Natural killer cell treated with Interleukin-12 subunit alpha and Interleukin-12 subunit beta and Interleukin-15 and Interleukin-18, amount 100 ng/mL, for 72 hours (primary cell): ENCODE measurements at regions not wholly inside any gene's neighbourhood (a gene's known extent, or its start where the extent isn't known, plus 50 kb on each side); places are given as distances from the start of the nearest gene placed in this dataset.
"Not testable (repeated sequence)": the region's sequence is repeated elsewhere in the genome, so short reads cannot be mapped to it uniquely, and the experiment has no call there.

Source experiments
- ATAC-seq, 2 donors: fragments of 150-1000 bp; cut with Tn5 transposase in 1 of 2; sonication (Bioruptor Pico), chemical (Tn5 transposase) in 1 of 2; 2 replicates each; pipeline ENCODE4 v1.10.0; 2021
- DNase-seq: peaks from one replicate; pipeline ENCODE4 v3.0.0; 2022; ENCODE audit warnings: low spot score
- H3K27ac Mint-ChIP-seq, 2 donors: 1 replicate in 1 of 2; 2 replicates in 1 of 2; pipeline ENCODE4 v1.8.0; 2022; ENCODE audit warnings: mixed read lengths in 2 of 2, mild to moderate bottlenecking in 1 of 2, moderate library complexity in 1 of 2
- H3K27me3 Mint-ChIP-seq, 2 donors: 1 replicate in 1 of 2; 2 replicates in 1 of 2; pipeline ENCODE4 v1.8.0; 2022; ENCODE audit warnings: mixed read lengths in 2 of 2
- H3K36me3 Mint-ChIP-seq: one replicate; pipeline ENCODE4 v1.8.0; 2022; ENCODE audit warnings: mixed read lengths
- H3K4me1 Mint-ChIP-seq, 2 donors: 1 replicate in 1 of 2; 2 replicates in 1 of 2; pipeline ENCODE4 v1.8.0; 2022; ENCODE audit warnings: low read depth in 2 of 2, mixed read lengths in 2 of 2, mild to moderate bottlenecking in 1 of 2
- H3K4me3 Mint-ChIP-seq: one replicate; pipeline ENCODE4 v1.8.0; 2022; ENCODE audit warnings: mixed read lengths
- H3K9me3 Mint-ChIP-seq: 2 replicates; pipeline ENCODE4 v1.8.0; 2022; ENCODE audit warnings: mixed read lengths

GRCh38 chr21:15932726-15933125 is 202.9 kb downstream of the USP25 start:
- Mint-ChIP-seq H3K4me3 (no peak overlapping the region), H3K27ac (no peak overlapping the region)

GRCh38 chr21:15935530-15935929 is 205.7 kb downstream of the USP25 start:
- no peak for ATAC-seq
- Mint-ChIP-seq H3K27ac (no peak overlapping the region), H3K4me1 (no peaks in the 10 kb centered on the region), H3K9me3 (no peaks in the 10 kb centered on the region), H3K36me3 (no peaks in the 10 kb centered on the region), H3K4me3 (no peak overlapping the region), H3K27me3 (no peaks in the 10 kb centered on the region)
- no peak for DNase-seq

More at GRCh38 chr21:15932726-15933125, 202.9 kb downstream of the USP25 start:
- H3K36me3 Mint-ChIP-seq = no peaks in the 10 kb centered on the region
- no peaks in the 10 kb centered on the region for H3K9me3 Mint-ChIP-seq
- H3K4me1 Mint-ChIP-seq = no peaks in the 10 kb centered on the region
- peaks cover 0 to 6% of the 10 kb centered on the region in 2 donors for H3K27me3 Mint-ChIP-seq
- DNase-seq = no peak
- no peak for ATAC-seq

GRCh38 chr21:15943009-15943666 is 213.4 kb downstream of the USP25 start:
- Mint-ChIP-seq H3K9me3 (no peaks in the 10 kb centered on the region), H3K27me3 (peaks cover 0 to 5% of the 10 kb centered on the region in 2 donors), H3K4me1 (no peaks in the 10 kb centered on the region), H3K36me3 (no peaks in the 10 kb centered on the region), H3K27ac (no peak overlapping the region), H3K4me3 (no peak overlapping the region)
- ATAC-seq = no peak
- DNase-seq = no peak

- Mint-ChIP-seq H3K36me3 (peaks cover 9% of the 10 kb centered on the region), H3K9me3 (peaks cover 19% of the 10 kb centered on the region), H3K4me1 (no peaks in the 10 kb centered on the region), H3K27me3 (peaks cover 8% of the 10 kb centered on the region in 2 donors), H3K27ac (no peak overlapping the region), H3K4me3 (no peak overlapping the region)
- DNase-seq (no peak), ATAC-seq (no peak)
Measured at GRCh38 chr21:15947677-15948076, 217.9 kb downstream of the USP25 start.

- peaks cover 3 to 11% of the 10 kb centered on the region in 2 donors for H3K27me3 Mint-ChIP-seq
- H3K36me3 Mint-ChIP-seq = peaks cover 23% of the 10 kb centered on the region
- DNase-seq = no peak
- no peak for ATAC-seq
- H3K4me3 Mint-ChIP-seq = no peak overlapping the region
- H3K27ac Mint-ChIP-seq = no peak overlapping the region
- no peaks in the 10 kb centered on the region for H3K4me1 Mint-ChIP-seq
- peaks cover 34% of the 10 kb centered on the region for H3K9me3 Mint-ChIP-seq
Measured at GRCh38 chr21:15953551-15954116, 223.9 kb downstream of the USP25 start.

GRCh38 chr21:15964236-15964855 is 234.6 kb downstream of the USP25 start:
- H3K36me3 Mint-ChIP-seq = no peaks in the 10 kb centered on the region
- no peaks in the 10 kb centered on the region for H3K9me3 Mint-ChIP-seq
- H3K27me3 Mint-ChIP-seq = no peaks in the 10 kb centered on the region
- no peak overlapping the region for H3K4me3 Mint-ChIP-seq
- no peaks in the 10 kb centered on the region for H3K4me1 Mint-ChIP-seq
- no peak overlapping the region for H3K27ac Mint-ChIP-seq
- no peak for DNase-seq
- ATAC-seq = no peak

- Mint-ChIP-seq H3K4me3 (no peak overlapping the region), H3K4me1 (no peaks in the 10 kb centered on the region), H3K27ac (no peak overlapping the region), H3K9me3 (no peaks in the 10 kb centered on the region), H3K27me3 (no peaks in the 10 kb centered on the region), H3K36me3 (no peaks in the 10 kb centered on the region)
- no peak for DNase-seq
- no peak for ATAC-seq
Measured at GRCh38 chr21:15966231-15966630, 236.4 kb downstream of the USP25 start.

- Mint-ChIP-seq H3K4me1 (no peaks in the 10 kb centered on the region), H3K36me3 (no peaks in the 10 kb centered on the region), H3K27ac (no peak overlapping the region), H3K4me3 (no peak overlapping the region), H3K9me3 (no peaks in the 10 kb centered on the region), H3K27me3 (no peaks in the 10 kb centered on the region)
- no peak for ATAC-seq
- no peak for DNase-seq
Measured at GRCh38 chr21:15966651-15967050, 236.9 kb downstream of the USP25 start.

GRCh38 chr21:15967661-15968060 is 237.9 kb downstream of the USP25 start:
- H3K27me3 Mint-ChIP-seq = no peaks in the 10 kb centered on the region
- no peak for ATAC-seq
- no peak overlapping the region for H3K4me3 Mint-ChIP-seq
- no peak overlapping the region for H3K27ac Mint-ChIP-seq
- no peak for DNase-seq
- H3K36me3 Mint-ChIP-seq = no peaks in the 10 kb centered on the region
- H3K4me1 Mint-ChIP-seq = no peaks in the 10 kb centered on the region
- no peaks in the 10 kb centered on the region for H3K9me3 Mint-ChIP-seq

- H3K9me3 Mint-ChIP-seq = no peaks in the 10 kb centered on the region
Measured at GRCh38 chr21:15968776-15969310, 239.1 kb downstream of the USP25 start.

GRCh38 chr21:15976807-15977206 is 247.0 kb downstream of the USP25 start:
- Mint-ChIP-seq H3K36me3 (no peaks in the 10 kb centered on the region), H3K27me3 (no peaks in the 10 kb centered on the region), H3K27ac (no peak overlapping the region)

More at GRCh38 chr21:15968776-15969310, 239.1 kb downstream of the USP25 start:
- H3K27ac Mint-ChIP-seq = no peak overlapping the region
- no peaks in the 10 kb centered on the region for H3K36me3 Mint-ChIP-seq
- no peaks in the 10 kb centered on the region for H3K27me3 Mint-ChIP-seq
- no peaks in the 10 kb centered on the region for H3K4me1 Mint-ChIP-seq
- H3K4me3 Mint-ChIP-seq = no peak overlapping the region
- ATAC-seq = no peak
- DNase-seq = no peak

GRCh38 chr21:15978215-15978738 is 248.5 kb downstream of the USP25 start:
- no peaks in the 10 kb centered on the region for H3K27me3 Mint-ChIP-seq
- DNase-seq (no peak), ATAC-seq (no peak)
- H3K27ac Mint-ChIP-seq = no peak overlapping the region
- no peak overlapping the region for H3K4me3 Mint-ChIP-seq
- no peaks in the 10 kb centered on the region for H3K9me3 Mint-ChIP-seq
- H3K4me1 Mint-ChIP-seq = no peaks in the 10 kb centered on the region
- no peaks in the 10 kb centered on the region for H3K36me3 Mint-ChIP-seq

More at GRCh38 chr21:15976807-15977206, 247.0 kb downstream of the USP25 start:
- Mint-ChIP-seq H3K4me3 (no peak overlapping the region), H3K4me1 (no peaks in the 10 kb centered on the region), H3K9me3 (no peaks in the 10 kb centered on the region)
- DNase-seq (no peak), ATAC-seq (no peak)

- H3K9me3 Mint-ChIP-seq, H3K4me3 Mint-ChIP-seq, H3K36me3 Mint-ChIP-seq, ATAC-seq, DNase-seq, H3K4me1 Mint-ChIP-seq, H3K27me3 Mint-ChIP-seq, H3K27ac Mint-ChIP-seq: not testable (repeated sequence)
Measured at GRCh38 chr21:15979493-15979892, 249.7 kb downstream of the USP25 start.

GRCh38 chr21:15986277-15986676 is 256.5 kb downstream of the USP25 start:
- no peak for DNase-seq
- H3K27ac Mint-ChIP-seq = no peak overlapping the region
- H3K36me3 Mint-ChIP-seq = no peaks in the 10 kb centered on the region
- no peak for ATAC-seq
- no peaks in the 10 kb centered on the region for H3K4me1 Mint-ChIP-seq
- H3K4me3 Mint-ChIP-seq = no peak overlapping the region
- H3K9me3 Mint-ChIP-seq = peaks cover 11% of the 10 kb centered on the region
- no peaks in the 10 kb centered on the region for H3K27me3 Mint-ChIP-seq
